A673 (cell line): ENCODE measurements at regions not wholly inside any gene's neighbourhood (a gene's known extent, or its start where the extent isn't known, plus 50 kb on each side); places are given as distances from the start of the nearest gene placed in this dataset.
A peak's percentile ranks its signal among the peaks of the same experiment; 100 is the strongest.

Source experiments
- BruUV-seq: library from RNA; stranded (reverse); fragments of 400-500 nt; replicated peaks from 2 replicates; lab custom pipeline; 2021; lab: Mats Ljungman, UMichigan
- CTCF ChIA-PET: fragments of 300-600 bp; sonication (Branson Sonifier 250); formaldehyde crosslinking; loops from one replicate; lab custom pipeline; 2022; ENCODE audit warnings: antibody characterized with exemption; lab: Charles Lee
- POLR2A ChIA-PET: fragments of 300-600 bp; sonication (Branson Sonifier 250); formaldehyde crosslinking; loops from one replicate; lab custom pipeline; 2022; ENCODE audit warnings: antibody characterized with exemption; ENCODE audit not compliant: low non-redundant PET; lab: Charles Lee
- DNase-seq: peaks from one replicate; pipeline ENCODE4 v3.0.0-alpha.2; 2015; ENCODE audit warnings: low spot score
- H3K27ac ChIP-seq: fragments of 200-600 bp; sonication (generic); 2 replicates; pipeline ENCODE4 v1.5.1; 2016; ENCODE audit warnings: mixed run types, low read depth, mild to moderate bottlenecking, mixed read lengths, antibody characterized with exemption, low read length; ENCODE audit not compliant: poor library complexity, severe bottlenecking
- H3K27me3 ChIP-seq: fragments of 200-600 bp; sonication (generic); replicated peaks from 2 replicates; pipeline ENCODE4 v1.6.1; 2017; ENCODE audit warnings: mixed run types, low read depth, mild to moderate bottlenecking, mixed read lengths, antibody characterized with exemption, low read length; ENCODE audit not compliant: insufficient read depth, poor library complexity
- H3K36me3 ChIP-seq: fragments of 200-600 bp; sonication (generic); 2 replicates; pipeline ENCODE4 v1.6.1; 2016; ENCODE audit warnings: mixed run types, mild to moderate bottlenecking, mixed read lengths, antibody characterized with exemption, low read length; ENCODE audit not compliant: insufficient read depth, poor library complexity, severe bottlenecking
- H3K4me1 ChIP-seq: fragments of 200-600 bp; sonication (generic); 2 replicates; pipeline ENCODE4 v1.6.1; 2017; ENCODE audit warnings: mixed run types, mild to moderate bottlenecking, mixed read lengths, antibody characterized with exemption, low read length; ENCODE audit not compliant: insufficient read depth, poor library complexity, severe bottlenecking
- H3K4me3 ChIP-seq: fragments of 200-600 bp; sonication (generic); 2 replicates; pipeline ENCODE4 v1.5.1; 2016; ENCODE audit warnings: low read depth, mixed run types, mild to moderate bottlenecking, mixed read lengths, low read length; ENCODE audit not compliant: poor library complexity, severe bottlenecking
- H3K9me3 ChIP-seq: fragments of 200-600 bp; sonication (generic); 2 replicates; pipeline ENCODE4 v1.6.1; 2016; ENCODE audit warnings: mixed run types, low read depth, mild to moderate bottlenecking, mixed read lengths, antibody characterized with exemption, low read length; ENCODE audit not compliant: poor library complexity, severe bottlenecking
- CTCF ChIP-seq: fragments of 300-800, 200-600 bp; sonication (generic); conservative IDR thresholded peaks from 2 replicates; pipeline ENCODE4 v1.5.1; 2017; ENCODE audit warnings: low read depth, mild to moderate bottlenecking, antibody characterized with exemption, low read length, moderate library complexity, mixed read lengths
- EZH2 ChIP-seq: fragments of 200-600 bp; sonication (generic); IDR thresholded peaks from 2 replicates; pipeline ENCODE4 v1.6.1; 2017; ENCODE audit warnings: borderline replicate concordance, low read depth, mild to moderate bottlenecking, mixed read lengths, antibody characterized with exemption, low read length; ENCODE audit not compliant: poor library complexity, severe bottlenecking
- intact Hi-C: fragments of 100-400 bp; cut with micrococcal nuclease; formaldehyde crosslinking; loops from one replicate; pipeline ENCODE4 v1.10.0; 2022; ENCODE audit not compliant: unreplicated experiment

- Histone ChIP-seq H3K9me3 (no peaks in the 10 kb centered on the region), H3K4me3 (no peak overlapping the region), H3K27ac (no peak overlapping the region), H3K27me3 (no peaks in the 10 kb centered on the region), H3K4me1 (no peaks in the 10 kb centered on the region), H3K36me3 (no peaks in the 10 kb centered on the region)
- BruUV-seq, result no TSS peak
- DNase-seq, result peak; percentile 94
- ChIA-PET CTCF (interaction anchor here (0.6 to 1.5 kb wide), 2 partner anchors 472 to 1167 kb away, joined by 3 to 7 read pairs; no protein-coding TSS in a partner anchor), POLR2A (no interaction called here)
- intact Hi-C loops, result loop anchor here (2.0 to 10.0 kb wide), 3 partner anchors 470 to 1187 kb away; partner anchors contain the start of gene CXCL12
- no peak for TF ChIP-seq EZH2
- peak; percentile 98 for TF ChIP-seq CTCF
These were observed 53.6 kb upstream of the TMEM72 start for GRCh38 chr10:44857363-44858016.

- CTCF ChIA-PET, result interaction anchor here (0.7 to 1.5 kb wide), 2 partner anchors 1168 to 1170 kb away, joined by 5 to 7 read pairs; no protein-coding TSS in a partner anchor
These were observed 53.1 kb upstream of the TMEM72 start for GRCh38 chr10:44858017-44858371.

GRCh38 chr10:44858988-44859387 is 52.1 kb upstream of the TMEM72 start:
- Histone ChIP-seq H3K4me3 (no peak overlapping the region), H3K4me1 (no peaks in the 10 kb centered on the region), H3K27me3 (no peaks in the 10 kb centered on the region), H3K36me3 (no peaks in the 10 kb centered on the region), H3K27ac (no peak overlapping the region), H3K9me3 (no peaks in the 10 kb centered on the region)
- no peak for TF ChIP-seq EZH2
- no peak for TF ChIP-seq CTCF
- POLR2A ChIA-PET, result interaction anchor here (0.6 kb wide), 1 partner anchor 805 kb away, joined by 11 read pairs; no protein-coding TSS in a partner anchor
- CTCF ChIA-PET, result interaction anchor here (0.6 to 0.7 kb wide), 2 partner anchors 361 to 1171 kb away, joined by 5 to 7 read pairs; no protein-coding TSS in a partner anchor
- no peak for DNase-seq
- intact Hi-C loops, result loop anchor here (5.0 to 10.0 kb wide), 2 partner anchors 472 to 534 kb away; partner anchors contain the start of gene CXCL12
- BruUV-seq, result no TSS peak

More at GRCh38 chr10:44858017-44858371, 53.1 kb upstream of the TMEM72 start:
- intact Hi-C loops, result loop anchor here (5.0 to 10.0 kb wide), 2 partner anchors 471 to 533 kb away; partner anchors contain the start of gene CXCL12
- Histone ChIP-seq H3K27me3 (no peaks in the 10 kb centered on the region), H3K4me3 (no peak overlapping the region), H3K9me3 (no peaks in the 10 kb centered on the region), H3K36me3 (no peaks in the 10 kb centered on the region), H3K27ac (no peak overlapping the region), H3K4me1 (no peaks in the 10 kb centered on the region)
- POLR2A ChIA-PET, result no interaction called here
- BruUV-seq, result no TSS peak
- no peak for TF ChIP-seq CTCF
- TF ChIP-seq EZH2, result no peak
- no peak for DNase-seq
